ENCODE measurements at regions not wholly inside any gene's neighbourhood (a gene's known extent, or its start where the extent isn't known, plus 50 kb on each side); places are given as distances from the start of the nearest gene placed in this dataset.

DNA sequence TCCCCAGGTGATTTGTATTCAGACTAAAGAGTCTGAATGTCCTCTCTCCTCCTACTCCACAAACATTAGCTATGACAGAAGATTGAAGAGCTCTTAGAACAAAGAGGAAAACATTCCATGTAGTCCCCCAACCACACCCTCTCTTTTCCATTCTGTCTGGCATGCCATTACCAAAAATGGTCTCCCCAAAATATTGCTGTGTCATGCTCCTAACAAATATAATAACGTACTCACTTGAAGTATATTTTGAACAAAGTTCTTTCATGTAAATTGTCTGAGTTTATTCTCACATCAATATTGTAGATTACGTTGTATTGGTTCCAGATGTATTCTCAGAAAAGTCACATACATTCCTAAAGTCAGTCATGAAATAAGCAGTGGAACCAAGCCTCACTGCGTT is 467.3 kb upstream of the IRAK1BP1 start:
- no peaks in the 10 kb centered on the region for H3K79me2 ChIP-seq (ENCODE audit: control insufficient read depth, insufficient read depth, low read length)
- FAIRE-seq (no peak), ATAC-seq (no peak), DNase-seq (ENCODE audit: extremely low read depth in 1 of 4, low spot score in 3 of 4) (no peak)
- CTCF ChIA-PET (ENCODE audit: low intra/inter-chr PET ratio), result no interaction called here
- no peak overlapping the region for H3K9ac ChIP-seq (ENCODE audit: insufficient read depth in 1 of 2, low read depth in 2 of 2, low read length in 2 of 2)
- H3K9me3 ChIP-seq (replicated peaks; ENCODE audit: control insufficient read depth, insufficient read depth, low read depth, low read length), result no peaks in the 10 kb centered on the region
- POLR2A ChIA-PET, result no interaction called here
- H3K36me3 ChIP-seq (ENCODE audit: control insufficient read depth, insufficient read depth, low read length), result no peaks in the 10 kb centered on the region
- TF ChIP-seq SFPQ (IDR thresholded peaks at IDR 0.05; ENCODE audit: low read depth, low read length), result no peak
- TF ChIP-seq E2F8 (IDR thresholded peaks at IDR 0.05; ENCODE audit: low read depth, partially characterized antibody), result no peak
- no peak for TF ChIP-seq PHF21A (IDR thresholded peaks at IDR 0.05; ENCODE audit: borderline replicate concordance, low read depth)
- no peak for TF ChIP-seq RFX1 (IDR thresholded peaks at IDR 0.05)
- TF ChIP-seq ZNF3 (CRISPR knock-in tag; IDR thresholded peaks at IDR 0.05), result no peak
- TF ChIP-seq ZNF586 (CRISPR knock-in tag; conservative IDR thresholded peaks at IDR 0.05), result no peak
- TF ChIP-seq ZNF398 (CRISPR knock-in tag; IDR thresholded peaks at IDR 0.05), result no peak
- TF ChIP-seq ILF3 (IDR thresholded peaks at IDR 0.05; ENCODE audit: borderline replicate concordance), result no peak
- no peak for TF ChIP-seq NKRF (IDR thresholded peaks at IDR 0.05; ENCODE audit: borderline replicate concordance)
- BruUV-seq (replicated peaks), result no TSS peak
- no peaks in the 10 kb centered on the region for H4K20me1 ChIP-seq (replicated peaks; ENCODE audit: control insufficient read depth, insufficient read depth, low read length)
- H3K4me3 ChIP-seq, result no peak overlapping the region
- WGBS (ENCODE audit: insufficient coverage, low coverage, missing lambda C conversion rate), result 0% methylated on average over 3 of the region's 3 CpGs
- no peaks in the 10 kb centered on the region for H3K4me1 ChIP-seq (replicated peaks in 1 of 2; ENCODE audit: control insufficient read depth in 2 of 2, insufficient read depth in 2 of 2, low read length in 2 of 2)
- intact Hi-C loops (cut with micrococcal nuclease) (no loop called here), in situ Hi-C loops (cut with MboI) (no loop called here)
- no peak overlapping the region for H3K27ac ChIP-seq (ENCODE audit: extremely low read depth, low read depth, low read length)
- no peaks in the 10 kb centered on the region for H3K27me3 ChIP-seq (ENCODE audit: control insufficient read depth in 2 of 2, insufficient read depth in 2 of 2, low read length in 2 of 2)
- H2AFZ ChIP-seq (ENCODE audit: low read depth, low read length), result no peak overlapping the region
- no peaks in the 10 kb centered on the region for H3K9me1 ChIP-seq (ENCODE audit: control insufficient read depth, insufficient read depth, low read length)
- H3K4me2 ChIP-seq (ENCODE audit: insufficient read depth, low read length), result no peak overlapping the region

Measured in K562 (cell line).